Nephron (organoid): ENCODE measurements at regions not wholly inside any gene's neighbourhood (a gene's known extent, or its start where the extent isn't known, plus 50 kb on each side); places are given as distances from the start of the nearest gene placed in this dataset.

ENCODE experiments used
- H3K27ac Mint-ChIP-seq, 3 experiments: 2 replicates each; pipeline ENCODE4 v1.8.0; 2020; ENCODE audit warnings: mixed read lengths in 3 of 3, mild to moderate bottlenecking in 2 of 3, moderate library complexity in 1 of 3
- H3K27me3 Mint-ChIP-seq: 2 replicates; pipeline ENCODE4 v1.8.0; 2021; ENCODE audit warnings: low read depth, mild to moderate bottlenecking, moderate library complexity, mixed read lengths
- H3K36me3 Mint-ChIP-seq: 2 replicates; pipeline ENCODE4 v1.8.0; 2020; ENCODE audit warnings: low read depth, mixed read lengths
- H3K4me1 Mint-ChIP-seq: 2 replicates; pipeline ENCODE4 v1.8.0; 2020; ENCODE audit warnings: mixed read lengths
- H3K4me3 Mint-ChIP-seq, 3 experiments: 2 replicates each; pipeline ENCODE4 v1.8.0; 2020; ENCODE audit warnings: mild to moderate bottlenecking in 3 of 3, mixed read lengths in 3 of 3, moderate library complexity in 2 of 3
- H3K9me3 Mint-ChIP-seq: 2 replicates; pipeline ENCODE4 v1.8.0; 2020; ENCODE audit warnings: mixed read lengths
- CTCF ChIP-seq, 3 experiments: fragments of 200-600 bp; sonication (generic); IDR thresholded peaks; one replicate each; pipeline ENCODE4 v1.5.0; 2021; ENCODE audit warnings: antibody characterized with exemption in 3 of 3; ENCODE audit not compliant: unreplicated experiment in 3 of 3

- Mint-ChIP-seq H3K4me1 (peaks cover 29% of the 10 kb centered on the region), H3K4me3 (peak overlapping the region in 2 of 3 experiments; percentile 14 to 27), H3K9me3 (no peaks in the 10 kb centered on the region), H3K27me3 (peaks cover 19% of the 10 kb centered on the region), H3K36me3 (no peaks in the 10 kb centered on the region), H3K27ac (peak overlapping the region; percentile 35 to 77 (median 59))
- no peak for TF ChIP-seq CTCF (IDR thresholded peaks at IDR 0.05; ENCODE audit: unreplicated experiment in 3 of 3)
Measured at GRCh38 chr5:133842846-133843611, 125.4 kb downstream of the C5orf15 start.

GRCh38 chr5:133841831-133842750, 126.3 kb downstream of the C5orf15 start:
- Mint-ChIP-seq H3K4me1 (peaks cover 27% of the 10 kb centered on the region), H3K27me3 (peaks cover 15% of the 10 kb centered on the region), H3K36me3 (no peaks in the 10 kb centered on the region), H3K9me3 (peaks cover under 1% of the 10 kb centered on the region), H3K27ac (no peak overlapping the region), H3K4me3 (no peak overlapping the region)
- no peak for TF ChIP-seq CTCF (IDR thresholded peaks at IDR 0.05; ENCODE audit: unreplicated experiment in 3 of 3)

GRCh38 chr5:133840168-133840567, 128.3 kb downstream of the C5orf15 start:
- Mint-ChIP-seq H3K27ac (peak overlapping the region in 1 of 3 experiments; percentile 36), H3K4me1 (peaks cover 27% of the 10 kb centered on the region), H3K27me3 (peaks cover 10% of the 10 kb centered on the region), H3K9me3 (peaks cover 7% of the 10 kb centered on the region), H3K4me3 (no peak overlapping the region), H3K36me3 (no peaks in the 10 kb centered on the region)
- no peak for TF ChIP-seq CTCF (IDR thresholded peaks at IDR 0.05; ENCODE audit: unreplicated experiment in 3 of 3)

GRCh38 chr5:133839721-133840120, 128.7 kb downstream of the C5orf15 start:
- H3K9me3 Mint-ChIP-seq, result peaks cover 7% of the 10 kb centered on the region

GRCh38 chr5:133839090-133839489, 129.3 kb downstream of the C5orf15 start:
- Mint-ChIP-seq H3K36me3 (no peaks in the 10 kb centered on the region), H3K27ac (no peak overlapping the region), H3K27me3 (peaks cover 11% of the 10 kb centered on the region), H3K9me3 (peaks cover 7% of the 10 kb centered on the region), H3K4me1 (peaks cover 26% of the 10 kb centered on the region), H3K4me3 (no peak overlapping the region)
- TF ChIP-seq CTCF (IDR thresholded peaks at IDR 0.05; ENCODE audit: unreplicated experiment in 3 of 3), result no peak

More at GRCh38 chr5:133839721-133840120, 128.7 kb downstream of the C5orf15 start:
- Mint-ChIP-seq H3K27ac (no peak overlapping the region), H3K36me3 (no peaks in the 10 kb centered on the region), H3K27me3 (peaks cover 10% of the 10 kb centered on the region), H3K4me1 (peaks cover 27% of the 10 kb centered on the region), H3K4me3 (no peak overlapping the region)
- TF ChIP-seq CTCF (IDR thresholded peaks at IDR 0.05; ENCODE audit: unreplicated experiment in 3 of 3), result no peak
